ENCODE measurements at regions not wholly inside any gene's neighbourhood (a gene's known extent, or its start where the extent isn't known, plus 50 kb on each side); places are given as distances from the start of the nearest gene placed in this dataset.
A peak's percentile ranks its signal among the peaks of the same experiment; 100 is the strongest.

GRCh38 chr3:31250116-31250777 is 282.5 kb upstream of the STT3B start:
- Histone ChIP-seq H3K4me2 (ENCODE audit: control insufficient read depth, extremely low read depth, insufficient read depth, low read depth, low read length) (peak overlapping the region; percentile 12), H3K36me3 (ENCODE audit: control insufficient read depth in 2 of 2, extremely low read depth in 1 of 2, insufficient read depth in 2 of 2, low read length in 2 of 2) (no peaks in the 10 kb centered on the region), H3K4me3 (ENCODE audit: control insufficient read depth in 2 of 3, extremely low read depth in 1 of 3, insufficient read depth in 2 of 3, low read depth in 1 of 3, low read length in 3 of 3) (no peak overlapping the region), H4K20me1 (ENCODE audit: control insufficient read depth, extremely low read depth, insufficient read depth, low read length) (no peaks in the 10 kb centered on the region), H3K9ac (ENCODE audit: control insufficient read depth, extremely low read depth, insufficient read depth, low read length) (no peak overlapping the region), H3K9me1 (ENCODE audit: control insufficient read depth, extremely low read depth, insufficient read depth, low read length) (no peaks in the 10 kb centered on the region), H3K4me1 (ENCODE audit: control insufficient read depth, extremely low read depth, insufficient read depth, low read length) (peaks cover 18% of the 10 kb centered on the region), H3K27me3 (ENCODE audit: control insufficient read depth, extremely low read depth, insufficient read depth, low read length) (no peaks in the 10 kb centered on the region), H3K9me3 (ENCODE audit: control insufficient read depth, low read depth, low read length) (no peaks in the 10 kb centered on the region), H3K79me2 (ENCODE audit: control insufficient read depth, insufficient read depth, low read length) (no peaks in the 10 kb centered on the region), H2AFZ (ENCODE audit: control insufficient read depth, low read length) (no peak overlapping the region), H3K27ac (ENCODE audit: control insufficient read depth, insufficient read depth, low read length) (no peak overlapping the region)
- FAIRE-seq (no peak), DNase-seq (ENCODE audit: low read depth, low spot score) (no peak)
- no peak for TF ChIP-seq EZH2 (IDR thresholded peaks at IDR 0.05; ENCODE audit: low read length)
- TF ChIP-seq CTCF (optimal IDR thresholded peaks at IDR 0.05 in 1 of 3, IDR thresholded peaks at IDR 0.05 in 1 of 3, conservative IDR thresholded peaks at IDR 0.05 in 1 of 3; ENCODE audit: extremely low read depth in 1 of 3, insufficient read depth in 2 of 3, low read length in 3 of 3): no peak
- dilution Hi-C loops (cut with MboI; ENCODE audit: extremely low pct_ligation_motif_present, low sequenced_read_pairs): no loop called here

DNA sequence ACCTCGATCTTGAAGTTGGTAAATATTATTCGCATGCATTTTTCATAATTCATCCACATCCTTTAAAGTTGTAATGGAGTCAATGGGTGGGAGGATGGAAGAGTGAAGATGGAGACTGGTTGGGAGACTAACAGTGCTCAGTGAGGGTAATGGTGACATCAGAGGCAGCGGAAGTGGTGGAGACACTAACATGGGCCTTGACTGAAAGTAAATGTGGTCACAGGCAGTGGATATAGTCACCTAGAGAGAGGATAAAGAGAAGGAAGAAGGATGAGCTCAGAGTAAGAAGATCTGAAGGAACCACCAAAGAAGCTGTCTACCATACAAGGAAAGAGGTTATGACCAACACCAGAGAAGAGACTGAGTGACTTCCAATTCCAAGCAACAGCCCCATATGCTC is 281.6 kb upstream of the STT3B start:
- H3K36me3 ChIP-seq (ENCODE audit: control insufficient read depth in 2 of 2, extremely low read depth in 1 of 2, insufficient read depth in 2 of 2, low read length in 2 of 2): no peaks in the 10 kb centered on the region
- H3K27ac ChIP-seq (ENCODE audit: control insufficient read depth, insufficient read depth, low read length): no peak overlapping the region
- no peaks in the 10 kb centered on the region for H3K27me3 ChIP-seq (ENCODE audit: control insufficient read depth, extremely low read depth, insufficient read depth, low read length)
- H4K20me1 ChIP-seq (ENCODE audit: control insufficient read depth, extremely low read depth, insufficient read depth, low read length): no peaks in the 10 kb centered on the region
- dilution Hi-C loops (cut with MboI; ENCODE audit: extremely low pct_ligation_motif_present, low sequenced_read_pairs): no loop called here
- no peaks in the 10 kb centered on the region for H3K9me3 ChIP-seq (ENCODE audit: control insufficient read depth, low read depth, low read length)
- H3K4me2 ChIP-seq (ENCODE audit: control insufficient read depth, extremely low read depth, insufficient read depth, low read depth, low read length): no peak overlapping the region
- TF ChIP-seq EZH2 (IDR thresholded peaks at IDR 0.05; ENCODE audit: low read length): no peak
- TF ChIP-seq CTCF (optimal IDR thresholded peaks at IDR 0.05 in 1 of 3, IDR thresholded peaks at IDR 0.05 in 1 of 3, conservative IDR thresholded peaks at IDR 0.05 in 1 of 3; ENCODE audit: extremely low read depth in 1 of 3, insufficient read depth in 2 of 3, low read length in 3 of 3): no peak
- no peak overlapping the region for H3K9ac ChIP-seq (ENCODE audit: control insufficient read depth, extremely low read depth, insufficient read depth, low read length)
- no peaks in the 10 kb centered on the region for H3K9me1 ChIP-seq (ENCODE audit: control insufficient read depth, extremely low read depth, insufficient read depth, low read length)
- FAIRE-seq (peak; percentile 46), DNase-seq (ENCODE audit: low read depth, low spot score) (no peak)
- H2AFZ ChIP-seq (ENCODE audit: control insufficient read depth, low read length): no peak overlapping the region
- peaks cover 18% of the 10 kb centered on the region for H3K4me1 ChIP-seq (ENCODE audit: control insufficient read depth, extremely low read depth, insufficient read depth, low read length)
- H3K79me2 ChIP-seq (ENCODE audit: control insufficient read depth, insufficient read depth, low read length): no peaks in the 10 kb centered on the region
- H3K4me3 ChIP-seq (ENCODE audit: control insufficient read depth in 2 of 3, extremely low read depth in 1 of 3, insufficient read depth in 2 of 3, low read depth in 1 of 3, low read length in 3 of 3): no peak overlapping the region

All from keratinocyte (primary cell).